ENCODE measurements at regions not wholly inside any gene's neighbourhood (a gene's known extent, or its start where the extent isn't known, plus 50 kb on each side); places are given as distances from the start of the nearest gene placed in this dataset.

DNA sequence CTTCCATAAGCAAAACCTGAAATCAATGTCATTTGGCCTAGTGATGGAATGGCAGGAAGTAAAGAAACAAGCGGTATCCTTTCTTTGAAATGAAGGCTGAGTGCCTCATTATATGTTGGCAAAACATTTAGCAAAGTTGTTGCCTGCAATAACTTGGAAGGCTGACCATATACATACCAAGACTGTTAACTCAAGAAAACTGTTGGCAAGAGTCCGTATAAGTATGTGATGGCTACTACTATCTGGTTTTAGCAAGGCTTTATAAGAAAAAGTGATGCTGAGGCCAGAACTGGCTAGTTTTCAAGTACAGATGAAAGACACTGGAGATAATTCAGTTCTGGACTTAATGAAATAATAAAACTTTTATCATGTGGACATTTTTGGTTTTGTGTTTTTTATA, 356.2 kb downstream of the ZNF521 start:
- no peak for DNase-seq

DNA sequence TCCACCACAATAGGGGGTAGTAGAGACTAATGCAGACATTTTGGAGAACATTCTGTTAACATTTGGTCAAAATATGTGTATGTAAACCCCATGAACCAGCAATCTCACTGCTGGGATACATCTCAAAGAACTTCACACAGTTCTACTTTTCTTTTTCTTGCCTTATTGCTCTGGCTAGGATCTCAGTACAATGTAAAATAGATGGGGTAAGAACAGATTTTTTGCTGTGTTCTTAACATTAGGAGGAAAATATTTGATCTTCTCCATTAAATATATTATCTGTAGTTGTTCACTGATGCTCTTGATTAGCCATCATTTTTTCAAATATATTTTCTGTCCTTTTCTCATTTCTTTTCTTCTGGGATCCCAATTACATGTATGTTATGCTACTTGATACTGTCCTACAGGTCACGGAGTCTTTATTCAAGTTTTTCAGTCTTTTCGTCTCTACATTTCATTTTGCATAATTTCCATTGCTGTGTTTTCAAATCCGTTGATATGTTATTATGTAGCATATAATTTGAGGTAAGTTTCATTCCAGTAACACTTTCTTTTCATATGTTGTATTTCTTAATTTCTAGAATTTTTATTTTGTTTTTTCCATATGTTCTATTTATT, 352.2 kb downstream of the ZNF521 start:
- no peak for DNase-seq

DNA sequence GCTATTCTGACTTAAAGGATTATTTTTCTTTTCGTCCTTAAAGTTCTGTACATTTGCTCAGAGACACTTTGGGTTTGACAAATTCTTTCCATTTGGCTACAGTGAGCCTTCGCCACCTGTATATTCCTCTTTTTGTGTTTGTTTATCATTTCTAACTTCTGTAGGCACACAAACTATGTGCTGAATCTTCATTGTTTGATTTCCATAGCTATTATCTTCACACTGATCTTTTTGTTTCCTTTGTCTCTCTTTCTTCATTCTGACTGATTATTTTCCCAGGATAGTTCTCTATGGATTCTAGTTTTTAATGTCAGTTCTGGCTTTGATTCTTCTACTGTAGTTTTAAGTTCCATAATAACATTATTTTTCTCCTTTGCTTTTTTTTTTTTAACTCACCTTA, 350.2 kb downstream of the ZNF521 start:
- no peak for DNase-seq

DNA sequence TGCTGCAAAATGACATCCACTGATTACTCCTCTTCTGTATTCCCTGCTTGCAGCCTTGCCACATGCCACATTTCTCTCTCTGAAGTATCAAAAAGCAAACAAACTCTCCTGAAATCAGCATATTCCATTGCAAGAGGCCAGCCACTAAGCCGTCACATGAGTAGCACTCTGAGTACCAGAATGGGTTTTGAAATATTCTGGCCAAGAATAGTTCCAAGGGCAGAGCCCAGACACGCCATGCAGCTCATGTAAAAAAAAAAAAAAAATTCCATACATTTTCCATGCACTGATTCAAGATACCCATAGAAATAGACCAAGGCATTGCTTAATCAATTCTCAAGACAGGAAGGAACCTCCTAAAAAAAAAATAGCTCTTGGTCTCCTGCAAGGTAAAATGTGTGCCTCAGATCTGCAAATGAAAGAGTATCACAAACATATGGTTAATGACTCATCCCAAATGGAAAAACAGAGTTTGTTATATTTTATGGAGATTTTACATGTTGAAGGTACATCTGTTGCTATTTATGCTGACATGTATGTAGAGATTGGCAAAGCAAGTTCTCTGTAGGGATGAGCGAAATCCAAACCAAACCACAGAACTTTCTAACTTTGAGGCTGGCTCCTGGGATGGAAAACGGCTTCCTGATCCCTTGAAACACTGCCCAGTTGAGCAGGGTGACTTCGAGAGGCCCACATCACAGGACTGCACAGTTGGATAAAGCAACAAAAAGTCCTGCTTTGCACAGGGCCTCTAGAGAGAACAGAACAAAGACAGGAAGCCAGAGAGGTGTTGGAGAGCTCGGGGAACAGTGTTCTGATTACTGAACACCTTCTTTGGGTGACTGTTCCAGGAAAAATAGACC, 346.2 kb downstream of the ZNF521 start:
- no peak for DNase-seq

DNA sequence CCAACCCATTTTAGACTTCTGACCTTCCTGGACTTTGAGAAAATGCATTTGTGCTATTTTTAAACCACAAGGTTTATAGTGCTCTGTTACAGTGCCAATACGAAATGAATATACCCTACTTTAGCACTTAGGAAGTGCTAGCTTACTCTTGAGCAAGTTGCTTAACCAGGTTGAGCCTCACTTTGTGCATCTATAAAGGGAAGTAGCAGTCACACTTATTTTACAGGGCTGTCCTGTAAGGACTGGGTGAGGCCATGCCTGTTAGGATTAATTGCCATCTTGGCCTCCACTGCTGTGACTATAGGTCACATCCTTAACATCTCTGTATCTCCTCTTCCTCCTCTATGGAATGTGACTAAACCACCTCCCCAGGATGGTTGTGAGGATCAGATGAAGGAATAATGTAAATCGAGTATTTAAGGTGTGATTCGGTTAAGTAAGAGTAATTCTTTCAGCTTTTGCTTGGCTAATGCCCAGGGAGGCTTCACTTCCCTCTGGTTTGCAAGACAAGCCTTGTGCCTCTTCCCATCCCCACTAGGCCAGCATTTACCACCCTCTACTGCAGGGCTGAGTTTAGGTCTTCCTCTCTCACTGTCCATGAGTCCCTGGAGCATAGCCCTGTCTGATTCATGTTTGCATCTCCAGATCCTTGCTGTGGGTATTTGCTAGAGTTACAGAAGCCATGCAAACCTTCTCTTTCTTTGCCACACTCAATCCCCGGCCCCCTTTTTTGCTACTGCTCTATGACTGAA, 341.2 kb downstream of the ZNF521 start:
- no peak for DNase-seq
